K562 (cell line): ENCODE measurements at regions not wholly inside any gene's neighbourhood (a gene's known extent, or its start where the extent isn't known, plus 50 kb on each side); places are given as distances from the start of the nearest gene placed in this dataset.

Experiments used
- ATAC-seq: fragments of 200-7000 bp; cut with Tn5 transposase; 3 replicates; pipeline ENCODE4 v1.9.1; 2020; ENCODE audit warnings: moderate library complexity
- BruUV-seq: library from RNA; stranded (reverse); fragments of 400-500 nt; replicated peaks from 2 replicates; lab custom pipeline; 2021; lab: Mats Ljungman, UMichigan
- CTCF ChIA-PET: fragments of 300-600 bp; formaldehyde crosslinking; extraction: SDS; loops from one replicate; lab custom pipeline; 2021; ENCODE audit warnings: low intra/inter-chr PET ratio; lab: Yijun Ruan, JAX
- POLR2A ChIA-PET: fragments of 300-600, 350-650 bp; sonication (Branson Sonifier 250); formaldehyde crosslinking; extraction: SDS; loops from one replicate; lab custom pipeline; 2021; ENCODE audit warnings: antibody characterized with exemption, inconsistent platforms; lab: Yijun Ruan, JAX
- DNase-seq, 4 experiments: peaks; one replicate each; pipeline versions ENCODE4 v3.0.0 to v3.0.0-alpha.2; 2011 to 2018; ENCODE audit warnings: low spot score in 3 of 4, mixed read lengths in 3 of 4; ENCODE audit errors: extremely low read depth in 1 of 4
- FAIRE-seq: peaks from 2 replicates; lab custom pipeline; 2011; peaks lifted over from hg19 to GRCh38; lab: Jason Lieb, UNC
- H2AFZ ChIP-seq: 2 replicates; pipeline ENCODE4 v1.6.0; 2011; ENCODE audit warnings: low read depth, low read length, control low read depth, inconsistent platforms
- H3K27ac ChIP-seq: fragments of 200-600 bp; 3 replicates; pipeline ENCODE4 v1.8.0; 2011; ENCODE audit warnings: low read depth, mild to moderate bottlenecking, control low read depth, inconsistent platforms, low read length, moderate library complexity, mixed read lengths; ENCODE audit errors: extremely low read depth
- H3K27me3 ChIP-seq, 2 experiments: fragments of 300-600 bp in 1 of 2; 2 replicates in 1 of 2; 3 replicates in 1 of 2; pipeline versions ENCODE4 v1.6.0 to v1.8.0; 2011; ENCODE audit warnings: inconsistent platforms in 2 of 2, low read length in 2 of 2, mild to moderate bottlenecking in 1 of 2, mixed read lengths in 1 of 2, moderate library complexity in 1 of 2; ENCODE audit not compliant: control insufficient read depth in 2 of 2, insufficient read depth in 2 of 2
- H3K36me3 ChIP-seq: fragments of 300-600 bp; 3 replicates; pipeline ENCODE4 v1.8.0; 2011; ENCODE audit warnings: mild to moderate bottlenecking, low read length, inconsistent platforms; ENCODE audit not compliant: control insufficient read depth, insufficient read depth
- H3K4me1 ChIP-seq, 2 experiments: fragments of 200-600 bp in 1 of 2; replicated peaks in 1 of 2; 2 replicates in 1 of 2; 3 replicates in 1 of 2; pipeline versions ENCODE4 v1.5.1 to v1.8.0; 2011; ENCODE audit warnings: inconsistent platforms in 2 of 2, low read length in 2 of 2, mild to moderate bottlenecking in 1 of 2, mixed read lengths in 1 of 2, moderate library complexity in 1 of 2; ENCODE audit not compliant: control insufficient read depth in 2 of 2, insufficient read depth in 2 of 2
- H3K4me2 ChIP-seq: 2 replicates; pipeline ENCODE4 v1.6.1; 2011; ENCODE audit warnings: low read length, control low read depth, inconsistent platforms, mixed read lengths; ENCODE audit not compliant: insufficient read depth
- H3K4me3 ChIP-seq: fragments of 200-600 bp; sonication (generic), shearing (Covaris generic); 2 replicates; pipeline ENCODE4 v1.5.1; 2016; ENCODE audit warnings: control low read depth, inconsistent platforms
- H3K79me2 ChIP-seq: fragments of 200-600 bp; 3 replicates; pipeline ENCODE4 v1.8.0; 2011; ENCODE audit warnings: low read length, inconsistent platforms; ENCODE audit not compliant: control insufficient read depth, insufficient read depth
- H3K9ac ChIP-seq, 2 experiments: 2 replicates each; pipeline versions ENCODE4 v1.6.0 to v1.6.1; 2011; ENCODE audit warnings: low read depth in 2 of 2, low read length in 2 of 2, control low read depth in 1 of 2, inconsistent platforms in 1 of 2, mild to moderate bottlenecking in 1 of 2, mixed read lengths in 1 of 2; ENCODE audit not compliant: insufficient read depth in 1 of 2
- H3K9me1 ChIP-seq: one replicate; pipeline ENCODE4 v1.6.0; 2011; ENCODE audit warnings: inconsistent platforms, mild to moderate bottlenecking, low read length, moderate library complexity; ENCODE audit not compliant: control insufficient read depth, insufficient read depth
- H3K9me3 ChIP-seq: replicated peaks from 2 replicates; pipeline ENCODE4 v1.5.1; 2011; ENCODE audit warnings: low read depth, low read length, inconsistent platforms; ENCODE audit not compliant: control insufficient read depth, insufficient read depth
- H4K20me1 ChIP-seq: replicated peaks from 2 replicates; pipeline ENCODE4 v1.6.1; 2011; ENCODE audit warnings: low read length, inconsistent platforms, mixed read lengths; ENCODE audit not compliant: control insufficient read depth, insufficient read depth
- CBX2 ChIP-seq: fragments of 200-600 bp; sonication (generic); IDR thresholded peaks from one replicate; pipeline ENCODE4 v1.6.1; 2012; ENCODE audit warnings: mild to moderate bottlenecking, low read length, inconsistent platforms; ENCODE audit not compliant: insufficient read depth, poor library complexity, severe bottlenecking
- CBX8 ChIP-seq: fragments of 200-600 bp; sonication (generic); IDR thresholded peaks from 2 replicates; pipeline ENCODE4 v1.6.1; 2012; ENCODE audit warnings: borderline replicate concordance, mixed run types, low read depth, mild to moderate bottlenecking, moderate library complexity, mixed read lengths, low read length, control low read depth, inconsistent platforms; ENCODE audit not compliant: poor library complexity, severe bottlenecking; ENCODE audit errors: extremely low read depth
- ETV5 ChIP-seq: sonication (generic); formaldehyde crosslinking; IDR thresholded peaks from 2 replicates; pipeline ENCODE4 v1.4.0; 2020; ENCODE audit warnings: low read depth, mild to moderate bottlenecking, missing genetic modification reagents
- KDM1A ChIP-seq, 2 experiments: fragments of 450-650 bp; IDR thresholded peaks; 2 replicates each; pipeline ENCODE4 v1.6.1; 2016; ENCODE audit warnings: mild to moderate bottlenecking in 2 of 2
- NEUROD1 ChIP-seq: fragments of 150-350 bp; IDR thresholded peaks from 2 replicates; pipeline ENCODE4 v1.6.1; 2014; ENCODE audit warnings: borderline replicate concordance, low read length, low read depth; ENCODE audit not compliant: partially characterized antibody
- RUNX1 ChIP-seq: sonication (generic); IDR thresholded peaks from 2 replicates; pipeline ENCODE4 v1.6.1; 2016; ENCODE audit warnings: antibody characterized with exemption, low read depth
- SUPT5H ChIP-seq: fragments of 450-650 bp; IDR thresholded peaks from 2 replicates; pipeline ENCODE4 v1.6.1; 2016
- TAF1 ChIP-seq: IDR thresholded peaks from 2 replicates; pipeline ENCODE4 v1.6.1; 2011; ENCODE audit warnings: mild to moderate bottlenecking, low read length, moderate library complexity; ENCODE audit not compliant: insufficient read depth, control insufficient read depth, severe bottlenecking; ENCODE audit errors: extremely low read depth
- ZBTB17 ChIP-seq: fragments of 450-650 bp; formaldehyde crosslinking; IDR thresholded peaks from 2 replicates; pipeline ENCODE4 v1.4.0; 2020; ENCODE audit warnings: mild to moderate bottlenecking
- ZFP36 ChIP-seq: fragments of 150-350 bp; IDR thresholded peaks from 2 replicates; pipeline ENCODE4 v1.6.1; 2018; ENCODE audit warnings: low read length, low read depth; ENCODE audit not compliant: partially characterized antibody
- ZNF324 ChIP-seq: fragments of 250-450 bp; sonication (Bioruptor Pico); IDR thresholded peaks from 2 replicates; pipeline ENCODE4 v1.4.0; 2020; ENCODE audit warnings: mild to moderate bottlenecking
- ZNF507 ChIP-seq: conservative IDR thresholded peaks from 2 replicates; pipeline ENCODE4 v1.6.1; 2017; ENCODE audit warnings: missing genetic modification characterization, missing compliant biosample characterization
- ZNF551 ChIP-seq: fragments of 250-450 bp; sonication (Bioruptor Pico); IDR thresholded peaks from 2 replicates; pipeline ENCODE4 v1.5.0; 2021; ENCODE audit warnings: mild to moderate bottlenecking, moderate library complexity
- ZNF717 ChIP-seq: fragments of 250-450 bp; sonication (Bioruptor Pico); IDR thresholded peaks from 2 replicates; pipeline ENCODE4 v1.5.0; 2021
- WGBS: fragments of 100-300 bp; shearing (Covaris generic); methylation state at CpG from one replicate; pipeline ENCODE4 v1.1.6; 2016; ENCODE audit warnings: low coverage, mixed read lengths; ENCODE audit not compliant: insufficient coverage; ENCODE audit errors: missing lambda C conversion rate; 5-methylcytosine and 5-hydroxymethylcytosine counted together
- in situ Hi-C: fragments of 300-500 bp; cut with MboI; formaldehyde crosslinking; loops from 4 replicates; pipeline ENCODE4 v1.15.0; 2018; ENCODE audit warnings: inconsistent platforms, mixed read lengths
- intact Hi-C: fragments of 100-400 bp; cut with micrococcal nuclease; formaldehyde crosslinking; loops from 2 replicates; pipeline ENCODE4 v1.14.2; 2022
- TF ChIP-seq, protein P1 (sequence below): sonication (generic); formaldehyde crosslinking; IDR thresholded peaks from 2 replicates; pipeline ENCODE4 v1.8.0; 2023; ENCODE audit warnings: mild to moderate bottlenecking, missing genetic modification reagents

DNA sequence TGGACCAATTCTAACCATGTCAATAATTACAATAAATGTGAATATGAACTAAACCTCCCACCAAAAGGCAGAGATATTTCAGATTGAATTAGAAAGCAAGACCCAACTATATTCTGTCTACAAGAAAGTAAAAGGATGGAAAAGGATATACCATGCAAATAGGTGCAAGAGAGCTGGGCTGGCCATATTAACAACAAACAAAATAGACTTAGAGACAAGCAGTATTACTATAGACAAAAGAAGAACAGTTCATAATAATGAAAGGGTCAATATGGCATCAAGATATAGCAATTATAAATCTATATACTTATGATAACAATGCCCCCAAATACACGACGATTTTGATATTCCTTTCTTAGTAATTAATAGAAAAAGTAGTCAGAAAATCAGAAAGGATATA, 67.3 kb upstream of the IFFO2 start:
- TF ChIP-seq CBX8: peak; percentile 51
- TF ChIP-seq ZNF551 (CRISPR knock-in tag): no peak
- peak; percentile 82 for TF ChIP-seq CBX2
- no peak for TF ChIP-seq RUNX1
- TF ChIP-seq NEUROD1: no peak
- TF ChIP-seq ZNF507 (tag): no peak
- TF ChIP-seq ETV5 (CRISPR knock-in tag): no peak
- no peak for TF ChIP-seq ZNF324
- TF ChIP-seq ZFP36: peak; percentile 22
- no peak for TF ChIP-seq SUPT5H
- TF ChIP-seq ZNF717 (CRISPR knock-in tag): no peak
- TF ChIP-seq, protein P1, sequence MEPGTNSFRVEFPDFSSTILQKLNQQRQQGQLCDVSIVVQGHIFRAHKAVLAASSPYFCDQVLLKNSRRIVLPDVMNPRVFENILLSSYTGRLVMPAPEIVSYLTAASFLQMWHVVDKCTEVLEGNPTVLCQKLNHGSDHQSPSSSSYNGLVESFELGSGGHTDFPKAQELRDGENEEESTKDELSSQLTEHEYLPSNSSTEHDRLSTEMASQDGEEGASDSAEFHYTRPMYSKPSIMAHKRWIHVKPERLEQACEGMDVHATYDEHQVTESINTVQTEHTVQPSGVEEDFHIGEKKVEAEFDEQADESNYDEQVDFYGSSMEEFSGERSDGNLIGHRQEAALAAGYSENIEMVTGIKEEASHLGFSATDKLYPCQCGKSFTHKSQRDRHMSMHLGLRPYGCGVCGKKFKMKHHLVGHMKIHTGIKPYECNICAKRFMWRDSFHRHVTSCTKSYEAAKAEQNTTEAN: no peak
- no peak for TF ChIP-seq TAF1
- no peak for TF ChIP-seq KDM1A (IDR thresholded peaks at IDR 0.05)
- TF ChIP-seq ZBTB17 (CRISPR knock-in tag): no peak
- TF ChIP-seq, all 486 proteins: peak for 3
- POLR2A ChIA-PET: interaction anchor here (1.0 kb wide), 1 partner anchor 9 kb away, joined by 3 read pairs; no protein-coding TSS in a partner anchor
- BruUV-seq: no TSS peak

More for the DNA sequence above, 67.3 kb upstream of the IFFO2 start:
- Histone ChIP-seq H3K4me3 (no peak overlapping the region), H4K20me1 (no peaks in the 10 kb centered on the region), H3K79me2 (no peaks in the 10 kb centered on the region), H2AFZ (no peak overlapping the region), H3K9me1 (no peaks in the 10 kb centered on the region), H3K9ac (no peak overlapping the region), H3K9me3 (no peaks in the 10 kb centered on the region), H3K4me2 (no peak overlapping the region), H3K4me1 (no peaks in the 10 kb centered on the region), H3K27me3 (peaks cover 10 to 17% of the 10 kb centered on the region in 2 experiments; a peak in 4 of 5 replicates), H3K27ac (no peak overlapping the region), H3K36me3 (no peaks in the 10 kb centered on the region)
- DNase-seq (no peak), FAIRE-seq (no peak), ATAC-seq (no peak)
- intact Hi-C loops (no loop called here), in situ Hi-C loops (no loop called here)
- CTCF ChIA-PET: no interaction called here
- 2% methylated on average over 2 of the region's 2 CpGs for WGBS
